NOMO-1 (cell line): ENCODE measurements at regions not wholly inside any gene's neighbourhood (a gene's known extent, or its start where the extent isn't known, plus 50 kb on each side); places are given as distances from the start of the nearest gene placed in this dataset.

Source experiments
- DNase-seq, 2 experiments: peaks; one replicate each; lab custom pipeline; 2025; ENCODE audit not compliant: unreplicated experiment in 2 of 2; lab: John Stamatoyannopoulos, UW

DNA sequence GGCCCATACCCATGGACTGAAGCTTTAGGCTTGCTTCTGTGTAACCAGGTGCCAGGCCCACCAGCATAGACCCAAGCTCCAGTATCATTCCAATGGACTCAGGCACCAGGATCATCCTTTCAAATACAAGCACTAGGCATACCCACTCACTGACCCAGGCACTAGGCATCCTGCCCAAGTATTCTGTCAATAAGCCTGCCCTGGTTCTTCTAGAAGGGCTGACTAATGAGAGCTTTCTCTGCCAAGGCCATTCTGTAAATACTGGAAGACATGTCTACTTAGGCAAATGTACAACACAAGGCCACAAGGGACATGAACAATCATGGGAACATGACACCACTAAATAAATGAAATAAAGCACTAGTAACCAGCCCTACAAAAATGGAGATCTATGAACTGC lies 352.2 kb downstream of the FSCB start:
- no peak for DNase-seq

DNA sequence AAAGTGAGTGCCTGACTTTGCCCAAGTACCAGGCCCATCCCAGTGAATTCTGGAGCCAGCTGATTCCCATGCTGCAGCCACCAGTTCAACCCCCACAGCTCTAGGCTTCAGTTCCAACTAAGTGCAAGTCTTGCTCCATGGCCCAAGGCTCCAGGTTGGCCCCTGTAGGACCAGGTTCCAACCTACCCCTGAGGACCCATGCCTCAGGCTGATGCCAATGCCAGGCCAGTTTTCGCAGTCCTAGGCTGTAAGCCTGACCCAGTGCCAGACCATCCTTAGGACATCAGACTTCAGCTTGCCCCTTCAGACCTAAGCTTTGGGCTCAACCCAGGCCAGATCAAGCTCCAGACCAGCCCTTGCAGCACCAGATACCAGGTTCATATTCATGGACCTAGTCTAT lies 352.6 kb downstream of the FSCB start:
- no peak for DNase-seq

DNA sequence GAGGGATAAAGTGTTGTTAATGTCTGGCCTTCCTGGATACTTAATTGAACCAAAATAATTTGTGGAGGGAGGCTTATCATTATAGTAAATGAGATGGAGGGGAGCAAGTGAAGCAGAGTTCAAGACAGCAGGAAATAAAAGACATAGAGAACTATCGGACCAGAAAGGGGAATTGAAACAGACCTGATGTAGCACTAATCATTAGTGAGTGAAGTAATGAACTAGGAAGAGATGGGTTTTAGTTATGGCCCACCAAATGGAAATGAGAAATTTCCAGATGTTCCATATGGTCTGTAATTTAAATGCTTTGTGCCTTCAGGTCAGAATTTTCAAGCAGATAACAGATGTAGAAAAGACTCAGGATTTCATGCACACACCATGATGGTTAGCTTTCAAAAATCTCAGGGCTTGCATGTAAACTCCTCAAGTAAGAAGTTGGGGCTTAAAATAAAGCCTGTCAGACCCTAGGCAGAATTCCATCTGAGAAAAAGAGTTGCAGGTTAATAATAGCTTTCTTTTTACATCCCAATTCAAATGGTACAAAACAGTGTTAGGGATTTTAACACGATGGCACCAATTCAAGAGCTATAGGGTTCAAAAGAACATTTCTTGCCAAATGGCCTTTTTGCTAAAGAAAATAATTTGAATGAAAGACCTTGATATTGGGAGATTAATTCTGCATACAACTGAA lies 355.8 kb downstream of the FSCB start:
- DNase-seq, result no peak

DNA sequence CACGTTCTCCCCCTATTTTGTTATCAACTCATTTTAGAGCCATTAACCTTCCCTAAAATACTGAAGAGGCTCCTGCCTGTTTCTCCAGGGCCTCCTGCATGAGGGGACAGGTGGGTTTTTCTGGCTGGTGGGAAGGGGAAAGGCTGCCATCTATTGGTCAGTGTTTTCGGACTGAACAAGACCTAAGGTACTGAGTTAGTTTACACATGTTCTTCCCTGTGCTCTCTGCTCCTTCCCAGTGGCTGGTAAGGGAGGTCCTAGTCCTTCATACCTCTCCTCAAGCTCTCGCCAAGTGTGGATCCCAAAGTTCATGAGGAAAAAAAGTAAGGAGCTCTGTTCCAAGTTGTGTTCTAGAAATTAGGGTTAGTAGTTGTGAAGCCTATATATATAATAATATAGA lies 357.5 kb downstream of the FSCB start:
- DNase-seq, result no peak

DNA sequence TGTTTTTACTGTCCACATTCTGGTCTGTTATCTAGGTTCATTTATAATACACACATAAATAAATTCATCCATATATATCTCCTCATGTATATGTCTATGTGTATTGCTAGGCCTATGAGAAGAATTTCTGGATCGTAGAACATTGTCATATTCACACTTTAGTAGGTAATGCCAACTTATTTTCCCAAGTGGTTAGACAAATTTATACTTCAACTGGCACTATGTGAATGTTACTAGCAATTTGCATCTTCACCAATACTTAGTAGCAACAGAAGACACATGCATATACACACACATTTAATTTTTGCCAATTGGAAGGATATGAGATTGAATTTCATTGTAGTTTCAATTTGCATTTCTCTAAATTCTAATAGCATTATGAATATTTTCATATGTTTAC lies 365.1 kb downstream of the FSCB start:
- no peak for DNase-seq

DNA sequence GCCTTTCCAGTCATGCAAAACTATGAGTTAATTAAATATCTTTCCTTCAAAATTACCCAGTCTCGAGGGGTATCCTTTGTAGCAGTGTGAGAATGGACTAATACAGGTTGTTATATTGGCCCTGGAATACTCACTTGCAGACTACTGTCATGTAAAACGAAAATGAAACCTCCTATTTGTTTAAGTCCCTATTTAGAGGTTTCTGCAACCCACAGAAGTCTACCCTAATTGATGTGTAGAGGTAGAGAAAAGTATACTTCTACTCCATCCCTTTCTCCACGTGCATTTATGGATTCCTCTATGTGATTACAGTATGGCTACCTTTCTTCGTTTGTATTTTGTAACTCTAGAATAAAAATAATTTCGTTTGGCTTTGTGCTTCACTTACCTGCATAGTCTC lies 371.1 kb downstream of the FSCB start:
- DNase-seq, result no peak

DNA sequence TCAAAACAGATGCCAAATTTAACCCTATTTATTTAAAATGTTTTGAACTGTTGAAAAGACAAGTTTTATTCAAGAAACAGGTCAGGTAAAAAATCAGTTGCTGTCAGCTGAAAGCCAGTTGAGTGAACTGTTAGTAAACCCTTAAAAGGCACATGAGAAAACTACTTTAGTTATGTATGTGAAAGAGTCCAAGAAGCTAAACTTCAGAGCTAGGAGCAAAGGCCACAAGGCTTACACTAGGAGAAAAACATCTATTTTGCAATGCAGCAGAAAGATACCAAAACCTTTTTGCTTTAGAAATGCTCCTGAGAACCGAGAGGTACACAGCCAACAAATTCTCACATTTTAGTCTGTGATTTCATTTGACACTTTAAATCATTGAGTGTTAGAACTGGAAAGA lies 375.2 kb downstream of the FSCB start:
- DNase-seq, result no peak

DNA sequence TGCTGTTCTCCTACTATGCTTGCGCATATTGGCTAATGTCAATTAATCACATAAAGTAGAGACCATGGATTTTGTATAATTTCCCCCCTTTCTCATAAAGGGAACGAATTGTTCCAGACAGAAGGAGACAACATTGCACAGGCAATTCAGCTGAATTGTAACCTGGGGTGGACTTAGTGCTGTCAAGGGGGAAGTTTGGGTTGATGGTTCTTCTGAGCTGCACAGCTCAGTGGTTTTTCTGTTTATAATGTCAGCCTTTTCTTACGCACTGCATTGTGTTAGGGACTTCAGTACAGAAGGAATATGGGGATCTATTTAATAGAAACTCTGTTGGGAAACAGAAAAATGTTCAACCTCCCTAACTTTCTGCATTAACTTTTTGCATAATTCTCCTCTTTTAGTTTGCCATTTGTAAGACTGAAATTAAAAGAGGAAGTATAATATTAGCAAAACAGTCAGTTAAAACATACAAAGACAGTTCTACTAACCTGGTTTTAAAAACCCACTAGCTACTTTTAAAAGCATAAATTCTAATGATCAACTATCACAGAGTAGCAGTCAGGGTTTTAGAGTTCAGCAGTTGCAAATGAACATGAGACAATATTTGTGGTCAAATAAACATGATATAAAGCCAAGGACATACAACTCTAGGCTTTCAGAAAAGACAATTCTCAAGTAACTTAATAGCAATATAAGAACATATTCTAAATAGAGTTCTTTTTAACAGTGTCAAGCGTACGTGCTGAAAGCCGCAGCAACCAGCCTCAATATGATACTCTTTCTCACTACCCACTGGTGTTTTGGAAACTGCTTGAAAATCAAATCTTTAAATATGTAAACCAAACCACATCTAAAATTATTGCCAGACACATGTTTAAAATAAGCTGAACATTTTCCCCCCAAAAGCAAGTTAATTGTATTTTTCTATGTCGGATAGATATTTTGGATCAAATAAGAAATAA lies 393.0 kb downstream of the FSCB start:
- peak in 1 of 2 experiments; percentile 7 for DNase-seq

DNA sequence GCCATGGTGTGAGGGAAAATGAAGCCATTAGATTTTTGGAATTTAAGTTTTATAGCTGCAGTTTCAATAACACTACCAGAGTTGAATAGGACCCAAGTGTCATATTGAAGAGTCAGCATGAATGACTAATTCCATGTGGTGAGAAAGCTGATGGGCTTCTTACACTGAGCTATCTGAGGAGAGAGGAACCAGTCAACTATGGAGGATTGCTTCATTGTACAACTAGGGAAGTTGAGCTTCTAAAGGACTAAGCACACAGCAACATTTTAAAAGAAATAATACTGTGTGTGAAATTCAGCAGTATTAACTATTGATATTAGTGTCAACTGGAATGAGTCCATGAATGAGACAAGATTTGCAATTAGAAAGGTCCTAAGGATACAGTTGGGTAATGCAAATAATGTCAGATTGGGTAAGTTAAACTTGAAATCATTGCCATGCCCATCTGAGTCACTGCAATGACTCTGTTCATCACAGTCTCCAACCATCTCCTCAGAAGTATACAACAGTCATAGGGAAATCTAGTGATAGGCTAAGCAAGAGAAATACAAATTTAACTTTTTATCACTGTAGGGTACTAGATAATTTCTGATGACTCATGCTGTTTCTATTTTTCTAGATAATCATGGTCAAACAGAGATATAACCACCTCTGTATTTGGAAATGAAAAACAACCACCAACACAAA lies 394.2 kb downstream of the FSCB start:
- peak in 1 of 2 experiments; percentile 29 for DNase-seq

DNA sequence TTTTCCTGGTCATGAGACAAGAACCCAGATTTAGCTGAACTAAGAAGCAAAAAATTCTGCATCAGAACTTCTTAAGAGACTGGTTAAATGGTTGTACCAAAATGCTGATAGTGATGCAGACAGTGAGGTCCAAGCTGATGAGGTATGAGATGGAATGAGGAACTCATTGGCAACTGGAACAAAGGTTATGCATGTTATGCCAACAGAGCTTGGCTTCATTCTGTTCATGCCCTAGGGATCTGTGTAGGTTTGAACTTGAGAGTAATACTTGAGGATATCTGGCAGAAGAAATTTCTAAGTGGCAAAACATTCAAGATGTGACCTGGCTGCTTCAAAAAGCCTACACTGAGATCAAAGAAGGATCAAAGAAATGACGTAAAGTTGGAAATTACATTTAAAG lies 398.0 kb downstream of the FSCB start:
- DNase-seq, result no peak

DNA sequence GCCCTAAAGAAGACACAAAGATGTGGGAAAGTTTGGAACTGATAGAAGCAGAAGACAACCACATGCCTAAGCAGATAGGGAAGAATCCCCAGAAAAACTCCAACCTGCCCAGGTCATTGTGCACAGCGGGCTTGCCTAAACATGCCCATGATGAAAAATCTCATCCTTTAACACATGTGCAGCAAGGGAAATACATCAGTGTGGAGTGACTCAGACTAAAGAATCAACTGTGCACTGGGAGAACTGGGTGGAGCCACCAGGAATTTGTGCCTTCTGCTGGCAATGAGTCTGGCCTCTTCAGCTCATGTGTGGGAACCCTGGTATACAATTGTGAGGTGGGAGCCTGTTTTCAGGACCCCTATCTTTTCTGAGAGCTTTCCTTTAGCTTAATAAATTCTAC lies 398.5 kb downstream of the FSCB start:
- DNase-seq, result no peak

DNA sequence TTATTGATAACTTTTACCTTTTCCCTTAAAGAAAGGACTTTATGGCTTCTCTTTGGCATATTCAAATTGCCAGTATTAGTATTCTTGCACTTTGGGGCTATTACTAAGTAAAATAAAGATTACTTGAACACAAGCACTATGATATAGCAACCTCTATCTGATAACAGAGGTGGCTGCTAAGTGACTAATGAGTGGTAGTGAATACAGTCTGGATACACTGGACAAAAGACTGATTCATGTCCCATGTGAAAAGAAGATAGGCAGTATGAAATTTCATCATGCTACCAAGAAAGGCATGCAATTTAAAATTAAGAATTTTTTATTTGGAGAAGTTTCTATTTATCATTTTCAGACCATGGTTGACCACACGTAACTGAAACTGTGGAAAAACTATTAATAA lies 399.9 kb downstream of the FSCB start:
- no peak for DNase-seq

DNA sequence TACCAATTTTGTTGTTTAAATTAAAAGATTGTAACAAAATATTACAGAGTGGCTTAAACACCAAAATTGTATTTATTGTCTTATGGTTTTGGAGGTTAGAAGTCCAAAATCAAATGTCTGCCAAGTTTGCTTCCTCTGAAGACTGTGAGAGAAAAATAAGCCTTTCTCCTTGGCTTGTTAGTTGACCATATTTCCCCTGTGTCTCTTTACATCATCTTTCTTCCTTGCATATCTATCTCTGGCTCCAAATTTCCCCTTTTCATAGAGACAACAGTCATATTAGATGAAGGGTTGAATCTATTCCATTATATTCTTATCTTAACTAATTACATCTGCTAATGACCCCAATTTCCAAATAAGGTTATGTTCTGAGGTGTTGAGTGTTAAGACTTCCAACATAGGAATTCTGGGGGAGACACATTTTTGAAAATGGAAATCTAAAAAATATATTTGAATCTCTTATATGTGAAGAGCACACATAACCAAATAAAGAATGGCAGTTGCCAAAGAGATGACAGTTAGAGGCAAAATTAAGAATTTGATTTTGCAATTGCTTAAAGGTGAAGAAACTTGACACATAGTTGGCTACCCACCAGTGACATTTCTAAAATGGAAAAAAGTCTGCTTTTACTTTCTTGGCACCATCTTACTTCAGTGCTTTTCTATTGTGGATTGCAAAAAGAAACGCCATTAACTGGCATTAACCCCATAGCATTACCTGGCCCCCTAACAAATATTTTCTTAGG lies 407.2 kb downstream of the FSCB start:
- DNase-seq, result no peak

DNA sequence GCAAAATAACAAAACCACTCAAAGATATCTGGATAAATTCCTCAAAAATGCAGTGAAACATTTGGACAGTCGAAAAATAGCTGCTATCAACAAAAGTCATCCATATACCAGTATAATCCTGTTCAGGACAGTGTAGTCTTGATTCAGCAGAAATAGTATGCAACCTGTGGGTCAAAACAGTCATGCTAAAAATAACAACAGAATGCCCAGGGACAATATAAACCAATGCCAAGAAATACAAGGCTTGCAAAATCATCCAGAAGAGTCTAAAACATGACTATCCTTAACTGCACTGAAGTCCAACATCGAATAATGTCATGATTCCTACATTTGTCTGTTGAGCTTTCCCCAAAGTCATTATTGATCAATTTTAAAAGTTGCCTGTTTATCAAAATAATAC lies 425.9 kb downstream of the FSCB start:
- no peak for DNase-seq

DNA sequence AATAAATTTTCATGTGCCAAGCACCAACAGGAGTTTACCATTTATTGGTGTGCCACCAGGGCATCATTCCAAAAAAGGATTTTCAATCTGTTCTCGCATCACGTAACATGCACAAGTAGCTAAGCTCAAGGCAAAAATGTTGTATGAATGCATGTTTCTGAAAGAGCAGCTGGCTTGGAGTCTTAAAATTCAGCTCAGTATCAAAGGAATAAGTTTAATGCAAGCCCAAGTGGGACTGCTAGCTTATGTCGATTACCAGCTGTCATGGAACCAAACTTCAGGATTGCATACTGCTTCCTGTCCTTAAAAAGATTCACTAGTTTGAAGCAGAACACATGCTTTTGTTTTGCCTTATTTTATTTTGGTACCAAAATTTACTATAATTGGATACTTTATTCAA lies 437.0 kb downstream of the FSCB start:
- DNase-seq, result no peak

DNA sequence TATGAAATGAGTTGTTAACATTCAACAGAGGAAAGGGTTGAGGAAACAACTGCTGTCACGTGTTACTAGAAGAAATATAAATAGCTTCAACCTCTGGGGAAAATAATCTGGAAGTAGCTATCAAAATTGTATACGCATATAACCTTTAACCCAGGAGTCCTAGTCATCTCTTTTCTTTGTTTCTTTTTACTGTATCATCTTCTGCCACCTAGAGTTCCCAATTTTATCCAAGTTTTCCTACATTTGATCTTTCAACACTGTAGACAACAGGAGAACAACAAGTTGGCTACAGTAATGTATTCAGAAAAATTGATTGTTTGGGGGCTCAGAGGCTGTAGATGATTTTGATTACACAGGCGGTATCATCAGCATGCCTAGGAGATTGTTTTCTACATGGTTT lies 453.7 kb downstream of the FSCB start:
- DNase-seq, result no peak

DNA sequence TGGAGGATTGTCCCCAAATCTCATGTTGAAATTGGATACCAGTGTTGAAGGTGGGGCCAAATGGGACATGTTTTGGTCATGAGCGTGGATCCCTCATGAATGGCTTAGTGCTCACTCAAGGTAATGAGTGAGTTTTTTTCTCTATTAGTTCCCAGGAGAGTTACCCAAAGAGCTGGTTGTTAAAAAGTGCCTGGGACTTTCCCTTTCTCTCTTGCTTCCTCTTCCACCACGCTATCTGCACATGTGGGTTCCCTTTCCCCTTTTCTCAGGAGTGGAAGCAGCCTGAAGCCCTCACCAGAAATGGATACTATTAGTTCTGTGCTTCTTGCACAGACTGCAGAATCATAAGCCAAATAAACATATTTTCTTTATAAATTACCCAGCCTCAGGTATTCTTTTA lies 465.4 kb downstream of the FSCB start:
- DNase-seq, result no peak

DNA sequence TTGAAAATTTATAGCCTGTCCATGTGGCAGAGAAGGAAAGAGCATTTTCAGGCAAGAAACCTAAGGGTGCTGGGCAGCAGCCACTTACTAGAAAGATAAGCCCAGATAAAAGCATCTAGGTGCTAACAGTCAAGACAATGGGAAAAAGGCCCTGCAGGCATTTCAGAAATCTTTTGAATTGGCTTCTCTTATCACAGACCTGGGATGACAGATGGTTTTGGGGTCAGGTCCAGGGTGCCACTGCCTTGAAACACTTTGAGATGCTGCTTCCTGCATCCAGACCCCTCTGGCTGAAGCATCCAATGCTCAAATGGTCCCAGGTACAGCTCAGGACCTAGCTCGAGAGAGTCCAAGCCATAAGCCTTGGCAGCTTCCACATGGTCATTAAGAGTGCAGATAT lies 466.5 kb downstream of the FSCB start:
- no peak for DNase-seq

DNA sequence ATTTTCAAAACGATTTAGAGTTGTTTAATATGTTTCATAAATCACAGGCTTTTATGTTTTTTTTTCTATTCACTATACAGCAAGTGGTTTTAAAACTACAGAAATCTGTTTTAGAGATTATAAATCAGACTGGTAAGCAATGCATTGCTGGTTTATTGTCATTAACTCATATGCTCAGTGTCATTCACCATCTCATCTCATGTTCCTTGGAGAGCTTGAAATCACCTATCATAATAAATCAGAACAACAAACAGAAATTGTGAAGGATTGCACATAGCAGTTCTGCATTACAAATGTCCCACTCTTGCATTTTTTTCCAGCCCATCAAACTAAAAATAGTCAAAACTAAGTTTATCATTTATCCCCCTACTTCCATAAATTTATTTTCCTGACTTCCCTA lies 470.8 kb downstream of the FSCB start:
- DNase-seq, result no peak

DNA sequence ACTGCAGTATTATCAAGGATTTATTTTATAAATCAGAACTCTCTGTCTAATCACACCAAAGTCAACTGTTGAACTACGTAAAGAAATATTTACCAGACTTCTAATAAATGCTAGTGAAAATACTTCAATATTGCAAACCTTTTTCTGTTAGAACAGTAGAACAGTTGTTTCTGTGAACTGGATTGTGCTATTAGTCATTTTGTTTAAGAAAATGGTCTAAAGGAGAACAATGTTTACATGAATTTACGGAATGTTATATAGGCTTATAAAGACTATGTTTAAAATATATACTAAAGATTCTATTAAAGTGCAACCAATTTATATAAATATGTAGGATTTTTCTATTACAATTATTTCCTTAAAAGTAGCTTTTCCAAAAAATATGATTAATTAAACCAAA lies 471.4 kb downstream of the FSCB start:
- no peak for DNase-seq

DNA sequence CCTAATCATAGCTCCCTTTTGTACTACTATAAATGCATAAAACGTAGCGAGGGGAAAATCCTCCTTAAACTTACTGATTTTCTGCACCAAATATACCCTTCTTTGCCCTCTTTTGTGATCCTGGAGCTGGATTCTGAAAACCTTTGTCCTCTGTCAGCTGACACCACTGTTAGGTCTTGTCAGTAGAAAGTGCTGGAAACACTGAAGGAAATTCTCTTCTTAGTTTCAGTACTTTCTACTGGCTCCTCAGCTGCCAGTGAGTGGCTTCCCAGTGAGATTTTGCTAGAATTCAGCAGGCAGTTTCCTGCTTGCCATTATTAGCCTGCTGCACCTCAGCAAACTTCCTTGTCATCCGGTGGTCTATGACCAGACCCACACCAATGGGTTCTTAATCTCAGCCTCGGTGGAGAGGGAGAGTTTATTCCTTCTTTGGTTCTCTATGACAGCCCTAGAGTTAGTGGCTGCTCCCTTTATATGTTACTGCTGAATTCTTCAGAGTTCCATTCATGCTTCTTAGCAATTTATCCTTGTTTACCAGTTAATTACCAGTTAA lies 476.2 kb downstream of the FSCB start:
- no peak for DNase-seq
